ENCODE measurements at regions not wholly inside any gene's neighbourhood (a gene's known extent, or its start where the extent isn't known, plus 50 kb on each side); places are given as distances from the start of the nearest gene placed in this dataset.
A peak's percentile ranks its signal among the peaks of the same experiment; 100 is the strongest.

DNA sequence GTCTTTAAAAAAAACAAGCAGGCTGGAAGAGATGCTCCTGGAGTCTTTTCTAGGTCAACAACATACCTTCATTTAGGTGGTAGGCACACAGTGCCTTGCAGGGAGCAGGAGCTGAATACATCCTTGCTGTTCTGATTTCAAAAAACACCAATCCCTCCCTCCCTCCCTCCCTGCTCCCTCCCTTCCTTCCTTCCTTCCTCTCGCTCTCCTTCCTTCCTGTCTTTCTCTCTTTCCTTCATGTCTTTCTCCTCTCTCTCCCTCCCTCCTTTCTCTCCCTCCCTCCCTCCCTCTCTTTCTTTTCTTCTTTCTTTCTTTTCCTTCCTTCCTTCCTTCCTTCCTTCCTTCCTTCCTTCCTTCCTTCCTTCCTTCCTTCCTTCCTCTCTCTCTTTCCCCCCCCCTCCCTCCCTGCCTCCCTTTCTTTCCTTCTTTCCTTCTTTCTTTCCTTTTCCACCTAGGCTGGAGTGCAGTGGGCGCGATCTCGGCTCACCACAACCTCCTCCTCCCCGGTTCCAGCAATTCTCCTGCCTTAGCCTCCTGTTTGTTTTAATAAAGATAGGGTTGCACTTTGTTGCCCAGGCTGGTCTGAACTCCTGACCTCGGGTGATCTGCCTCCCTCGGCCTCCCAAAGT lies 245.1 kb downstream of the MIAT start:
- no peaks in the 10 kb centered on the region for H3K36me3 ChIP-seq
- no peak for TF ChIP-seq POLR2AphosphoS5 (IDR thresholded peaks at IDR 0.05)
- TF ChIP-seq, protein P1, sequence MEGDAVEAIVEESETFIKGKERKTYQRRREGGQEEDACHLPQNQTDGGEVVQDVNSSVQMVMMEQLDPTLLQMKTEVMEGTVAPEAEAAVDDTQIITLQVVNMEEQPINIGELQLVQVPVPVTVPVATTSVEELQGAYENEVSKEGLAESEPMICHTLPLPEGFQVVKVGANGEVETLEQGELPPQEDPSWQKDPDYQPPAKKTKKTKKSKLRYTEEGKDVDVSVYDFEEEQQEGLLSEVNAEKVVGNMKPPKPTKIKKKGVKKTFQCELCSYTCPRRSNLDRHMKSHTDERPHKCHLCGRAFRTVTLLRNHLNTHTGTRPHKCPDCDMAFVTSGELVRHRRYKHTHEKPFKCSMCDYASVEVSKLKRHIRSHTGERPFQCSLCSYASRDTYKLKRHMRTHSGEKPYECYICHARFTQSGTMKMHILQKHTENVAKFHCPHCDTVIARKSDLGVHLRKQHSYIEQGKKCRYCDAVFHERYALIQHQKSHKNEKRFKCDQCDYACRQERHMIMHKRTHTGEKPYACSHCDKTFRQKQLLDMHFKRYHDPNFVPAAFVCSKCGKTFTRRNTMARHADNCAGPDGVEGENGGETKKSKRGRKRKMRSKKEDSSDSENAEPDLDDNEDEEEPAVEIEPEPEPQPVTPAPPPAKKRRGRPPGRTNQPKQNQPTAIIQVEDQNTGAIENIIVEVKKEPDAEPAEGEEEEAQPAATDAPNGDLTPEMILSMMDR (IDR thresholded peaks at IDR 0.05) = no peak
- DNase-seq (ENCODE audit: low spot score in 2 of 2) = no peak
- WGBS = 41% methylated on average over 7 of the region's 7 CpGs
- peaks cover 13% of the 10 kb centered on the region for H3K4me1 ChIP-seq
- peak overlapping the region; percentile 24 for H3K4me3 ChIP-seq
- no peaks in the 10 kb centered on the region for H3K27me3 ChIP-seq
- H3K27ac ChIP-seq = no peak overlapping the region
- no peaks in the 10 kb centered on the region for H3K9me3 ChIP-seq

DNA sequence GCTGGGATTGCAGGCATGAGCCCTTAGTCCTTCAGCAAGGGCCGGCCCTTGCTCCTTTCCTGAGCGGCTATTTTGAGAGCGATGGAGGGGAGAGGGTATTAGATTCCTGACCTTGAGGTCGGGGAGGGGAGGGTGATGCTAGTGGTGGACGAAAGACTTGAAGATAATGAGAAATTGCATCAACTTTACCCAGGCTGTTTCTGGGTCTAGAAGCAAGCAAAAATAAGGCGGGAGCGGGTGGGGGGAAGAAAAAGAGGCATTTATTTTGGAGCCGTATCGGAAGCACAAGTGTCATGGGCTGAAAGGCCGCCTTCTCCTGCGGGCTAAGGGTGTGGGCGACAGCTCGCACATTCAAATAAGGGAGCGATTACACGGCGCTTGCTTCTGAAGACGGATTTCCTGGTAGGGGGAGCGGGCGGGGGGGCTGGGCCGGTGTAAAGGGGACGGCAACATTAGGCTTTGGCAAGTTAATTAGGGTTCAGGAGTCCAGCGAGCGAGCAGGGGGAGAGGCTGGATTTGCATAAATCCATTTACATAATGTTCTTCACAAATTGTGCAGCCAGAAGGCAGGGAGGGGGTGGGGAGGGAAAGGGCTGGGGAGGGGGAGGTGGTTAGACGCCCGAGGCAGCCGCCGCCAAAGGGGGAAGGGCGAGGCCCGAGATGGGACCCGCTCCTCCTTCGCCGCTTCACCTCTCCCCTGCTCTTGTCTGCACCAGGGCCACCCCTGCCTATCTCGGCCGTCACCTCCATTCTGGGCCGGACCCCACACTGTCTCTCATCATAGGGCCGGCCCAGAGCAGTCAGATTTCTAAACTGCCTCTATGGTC lies 245.9 kb downstream of the MIAT start:
- no peak overlapping the region for H3K27ac ChIP-seq
- H3K9me3 ChIP-seq = no peaks in the 10 kb centered on the region
- TF ChIP-seq POLR2A (IDR thresholded peaks at IDR 0.05) (no peak), POLR2AphosphoS5 (IDR thresholded peaks at IDR 0.05) (no peak), EP300 (IDR thresholded peaks at IDR 0.05) (no peak)
- TF ChIP-seq, protein P1 (IDR thresholded peaks at IDR 0.05) = no peak
- WGBS = 20% methylated on average over 36 of the region's 36 CpGs
- peaks cover 13% of the 10 kb centered on the region for H3K4me1 ChIP-seq
- no peak for DNase-seq (ENCODE audit: low spot score in 2 of 2)
- no peaks in the 10 kb centered on the region for H3K36me3 ChIP-seq
- H3K4me3 ChIP-seq = peak overlapping the region; percentile 24
- H3K27me3 ChIP-seq = no peaks in the 10 kb centered on the region

DNA sequence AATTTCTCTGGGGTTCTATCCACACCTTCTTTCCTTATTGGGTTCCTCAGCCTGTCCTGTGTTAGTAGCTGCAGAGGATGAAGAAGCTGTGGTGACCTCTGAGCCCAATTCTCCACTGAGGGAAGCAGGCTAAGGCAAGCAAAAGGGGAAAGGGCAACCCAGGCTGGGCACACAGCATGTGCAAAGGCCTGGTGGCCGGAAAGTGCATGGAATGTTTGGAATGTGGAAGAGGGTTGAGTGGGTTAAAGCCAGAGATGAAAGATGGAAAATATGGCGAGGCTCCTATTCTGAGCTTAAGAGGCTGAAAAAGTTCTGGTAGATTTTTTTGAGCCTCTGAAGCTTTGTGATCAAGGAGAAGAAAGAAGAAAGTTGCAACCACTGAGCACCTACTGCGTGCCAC lies 247.1 kb downstream of the MIAT start:
- TF ChIP-seq EP300 (IDR thresholded peaks at IDR 0.05) (no peak), POLR2AphosphoS5 (IDR thresholded peaks at IDR 0.05) (no peak), POLR2A (IDR thresholded peaks at IDR 0.05) (no peak)
- TF ChIP-seq, protein P1 (IDR thresholded peaks at IDR 0.05) = no peak
- Histone ChIP-seq H3K36me3 (no peaks in the 10 kb centered on the region), H3K9me3 (no peaks in the 10 kb centered on the region), H3K27ac (no peak overlapping the region), H3K4me3 (no peak overlapping the region), H3K4me1 (peaks cover 13% of the 10 kb centered on the region), H3K27me3 (no peaks in the 10 kb centered on the region)
- WGBS = 71% methylated on average over 3 of the region's 3 CpGs
- DNase-seq (ENCODE audit: low spot score in 2 of 2) = no peak

DNA sequence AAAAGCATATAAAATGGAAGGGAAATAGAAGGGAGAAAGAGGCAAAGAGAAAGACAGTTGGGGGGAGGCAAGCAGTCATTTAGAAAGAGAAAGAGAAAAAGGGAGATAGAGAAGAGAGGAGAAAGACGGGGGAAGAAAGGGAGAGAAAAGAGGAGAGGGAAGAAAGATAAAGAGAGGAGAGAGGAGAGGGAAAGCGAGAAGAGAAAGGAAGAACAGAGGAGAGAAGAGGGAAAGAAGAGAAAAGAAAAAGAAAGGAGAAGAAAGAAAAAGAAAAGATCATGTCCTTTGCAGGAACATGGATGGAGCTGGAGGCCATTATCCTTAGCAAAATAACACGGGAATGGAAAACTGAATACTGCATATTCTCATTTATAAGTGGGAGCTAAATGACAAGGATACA lies 247.7 kb downstream of the MIAT start:
- H3K4me1 ChIP-seq = peaks cover 13% of the 10 kb centered on the region
- no peak overlapping the region for H3K4me3 ChIP-seq
- no peak overlapping the region for H3K27ac ChIP-seq
- TF ChIP-seq POLR2AphosphoS5 (IDR thresholded peaks at IDR 0.05) = no peak
- TF ChIP-seq, protein P1 (IDR thresholded peaks at IDR 0.05) = no peak
- TF ChIP-seq POLR2A (IDR thresholded peaks at IDR 0.05) = no peak
- TF ChIP-seq EP300 (IDR thresholded peaks at IDR 0.05) = no peak
- no peak for DNase-seq (ENCODE audit: low spot score in 2 of 2)
- 74% methylated on average over 3 of the region's 3 CpGs for WGBS
- H3K27me3 ChIP-seq = no peaks in the 10 kb centered on the region
- H3K9me3 ChIP-seq = no peaks in the 10 kb centered on the region
- H3K36me3 ChIP-seq = no peaks in the 10 kb centered on the region

DNA sequence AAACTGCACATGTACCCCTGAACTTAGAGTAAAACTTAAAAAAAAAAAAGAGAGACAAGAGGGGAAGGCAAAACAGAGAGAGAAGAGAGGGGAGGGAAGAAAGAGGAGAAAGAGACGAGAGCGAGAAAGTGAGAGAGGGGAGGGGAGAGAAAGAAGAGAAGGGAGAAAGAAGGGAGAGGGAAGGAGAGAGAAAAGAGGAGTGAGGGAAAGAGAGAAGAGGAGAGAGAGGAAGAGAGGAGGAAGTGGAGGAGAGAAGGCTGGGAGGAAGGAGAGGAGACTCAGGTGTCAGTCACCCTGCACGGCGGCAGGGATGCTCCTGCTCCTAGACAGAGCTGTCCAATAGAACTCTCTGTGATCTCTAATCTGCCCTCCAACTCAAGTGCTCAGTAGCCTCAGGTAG lies 248.3 kb downstream of the MIAT start:
- Histone ChIP-seq H3K4me3 (no peak overlapping the region), H3K4me1 (peaks cover 13% of the 10 kb centered on the region), H3K36me3 (no peaks in the 10 kb centered on the region), H3K9me3 (no peaks in the 10 kb centered on the region), H3K27ac (no peak overlapping the region), H3K27me3 (no peaks in the 10 kb centered on the region)
- TF ChIP-seq, protein P1 (IDR thresholded peaks at IDR 0.05) = no peak
- no peak for TF ChIP-seq EP300 (IDR thresholded peaks at IDR 0.05)
- TF ChIP-seq POLR2AphosphoS5 (IDR thresholded peaks at IDR 0.05) = no peak
- no peak for TF ChIP-seq POLR2A (IDR thresholded peaks at IDR 0.05)
- 79% methylated on average over 4 of the region's 4 CpGs for WGBS
- DNase-seq (ENCODE audit: low spot score in 2 of 2) = no peak

Data from suprapubic skin (tissue), 4 donors.